ENCODE measurements at regions not wholly inside any gene's neighbourhood (a gene's known extent, or its start where the extent isn't known, plus 50 kb on each side); places are given as distances from the start of the nearest gene placed in this dataset.
"Not testable (repeated sequence)": the region's sequence is repeated elsewhere in the genome, so short reads cannot be mapped to it uniquely, and the experiment has no call there.

- Mint-ChIP-seq H3K9me3 (no peaks in the 10 kb centered on the region), H3K27ac (no peak overlapping the region), H3K36me3 (no peaks in the 10 kb centered on the region), H3K4me3 (no peak overlapping the region), H3K4me1 (peaks cover 3% of the 10 kb centered on the region; the same call in 1 of the 2 replicates), H3K27me3 (ENCODE audit: low read depth) (no peaks in the 10 kb centered on the region)
- TF ChIP-seq NR2C2 (CRISPR knock-in tag; IDR thresholded peaks at IDR 0.05) = no peak
- no peak for TF ChIP-seq ERG (CRISPR knock-in tag; IDR thresholded peaks at IDR 0.05)
- no peak for TF ChIP-seq GABPB1 (CRISPR knock-in tag; IDR thresholded peaks at IDR 0.05)
- no peak for TF ChIP-seq IRF2 (CRISPR knock-in tag; IDR thresholded peaks at IDR 0.05; ENCODE audit: borderline replicate concordance, low read depth)
- no peak for TF ChIP-seq ELF4 (CRISPR knock-in tag; IDR thresholded peaks at IDR 0.05; ENCODE audit: low read depth)
- no peak for TF ChIP-seq ZNF281 (CRISPR knock-in tag; IDR thresholded peaks at IDR 0.05)
- TF ChIP-seq MLX (CRISPR knock-in tag; IDR thresholded peaks at IDR 0.05) = no peak
- TF ChIP-seq ATF3 (CRISPR knock-in tag; conservative IDR thresholded peaks at IDR 0.05) = no peak
- TF ChIP-seq ZNF423 (CRISPR knock-in tag; IDR thresholded peaks at IDR 0.05) = no peak
- no peak for TF ChIP-seq JAZF1 (CRISPR knock-in tag; IDR thresholded peaks at IDR 0.05)
- TF ChIP-seq NR1H2 (CRISPR knock-in tag; IDR thresholded peaks at IDR 0.05) = no peak
- TF ChIP-seq NR3C1 (CRISPR knock-in tag; conservative IDR thresholded peaks at IDR 0.05; ENCODE audit: low read depth) = no peak
- CTCF ChIA-PET = interaction anchor here (1.2 kb wide), 1 partner anchor 82 kb away, joined by 3 read pairs; no protein-coding TSS in a partner anchor
- POLR2A ChIA-PET = no interaction called here
- ATAC-seq = no peak
- no peak for DNase-seq (ENCODE audit: low spot score)
These were observed 102.7 kb downstream of the TMEM215 start for GRCh38 chr9:32886021-32886420.

DNA sequence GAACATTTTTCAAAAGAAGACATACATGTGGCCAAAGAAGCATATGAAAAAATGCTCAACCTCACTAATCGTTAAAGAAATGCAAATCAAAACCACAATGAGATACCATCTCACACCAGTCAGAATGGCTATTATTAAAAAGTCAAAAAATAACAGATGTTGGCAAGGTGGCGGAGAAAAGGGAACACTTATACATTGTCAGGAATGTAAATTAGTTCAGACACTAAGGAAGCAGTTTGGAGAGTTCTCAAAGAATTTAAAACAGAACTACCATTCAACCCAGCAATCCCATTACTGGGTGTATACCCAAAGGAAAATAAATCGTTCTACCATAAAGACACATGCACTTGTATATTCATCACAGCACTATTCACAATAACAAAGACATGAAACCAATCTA lies 106.9 kb downstream of the APTX start:
- CTCF ChIA-PET; H3K27ac Mint-ChIP-seq; H3K27me3 Mint-ChIP-seq (ENCODE audit: low read depth); ATAC-seq; H3K36me3 Mint-ChIP-seq; H3K4me1 Mint-ChIP-seq; DNase-seq (ENCODE audit: low spot score); H3K4me3 Mint-ChIP-seq; POLR2A ChIA-PET: not testable (repeated sequence)
- H3K9me3 Mint-ChIP-seq = peaks cover 13% of the 10 kb centered on the region

DNA sequence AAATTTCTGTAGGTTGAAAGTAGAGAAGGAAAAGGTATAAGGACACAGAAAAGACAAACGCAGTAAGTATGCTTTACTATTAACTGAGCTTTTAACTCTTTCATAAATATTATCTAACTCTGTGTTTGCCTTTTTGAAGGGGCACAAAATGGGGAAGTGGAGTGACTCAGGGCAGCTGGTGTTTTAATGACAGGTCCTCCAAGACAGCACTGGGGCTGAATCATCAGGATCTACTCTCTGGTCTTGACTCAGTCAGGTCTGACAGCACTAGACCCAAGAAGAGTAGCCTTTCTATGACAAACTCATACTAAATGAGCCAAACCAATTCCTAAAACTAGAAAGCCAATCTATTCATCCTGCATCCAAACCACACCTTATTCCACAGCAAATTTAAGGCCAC lies 102.2 kb downstream of the APTX start:
- Mint-ChIP-seq H3K4me3 (no peak overlapping the region), H3K36me3 (no peaks in the 10 kb centered on the region), H3K9me3 (peaks cover 26% of the 10 kb centered on the region), H3K27ac (no peak overlapping the region), H3K27me3 (ENCODE audit: low read depth) (no peaks in the 10 kb centered on the region; the same call in 1 of the 2 replicates), H3K4me1 (peaks cover 6% of the 10 kb centered on the region; the same call in 1 of the 2 replicates)
- no peak for DNase-seq (ENCODE audit: low spot score)
- ChIA-PET CTCF (no interaction called here), POLR2A (no interaction called here)
- ATAC-seq = no peak
- TF ChIP-seq SP1 (CRISPR knock-in tag; conservative IDR thresholded peaks at IDR 0.05) (no peak), JUN (CRISPR knock-in tag; IDR thresholded peaks at IDR 0.05) (no peak), AFF4 (CRISPR knock-in tag; IDR thresholded peaks at IDR 0.05; ENCODE audit: borderline replicate concordance) (no peak), ELF4 (CRISPR knock-in tag; IDR thresholded peaks at IDR 0.05; ENCODE audit: low read depth) (no peak), ZNF423 (CRISPR knock-in tag; IDR thresholded peaks at IDR 0.05) (no peak), GABPB1 (CRISPR knock-in tag; IDR thresholded peaks at IDR 0.05) (no peak), ZBTB43 (CRISPR knock-in tag; IDR thresholded peaks at IDR 0.05) (no peak), RORB (CRISPR knock-in tag; IDR thresholded peaks at IDR 0.05) (no peak), NFE2L1 (CRISPR knock-in tag; IDR thresholded peaks at IDR 0.05) (no peak), KAT7 (CRISPR knock-in tag; IDR thresholded peaks at IDR 0.05; ENCODE audit: borderline replicate concordance) (no peak), RELA (CRISPR knock-in tag; IDR thresholded peaks at IDR 0.05; ENCODE audit: borderline replicate concordance) (no peak)

Measured in WTC11 (cell line).